ENCODE measurements at regions not wholly inside any gene's neighbourhood (a gene's known extent, or its start where the extent isn't known, plus 50 kb on each side); places are given as distances from the start of the nearest gene placed in this dataset.
"Not testable (repeated sequence)": the region's sequence is repeated elsewhere in the genome, so short reads cannot be mapped to it uniquely, and the experiment has no call there.

GRCh38 chr3:170814822-170815221 is 55.2 kb downstream of the RPL22L1 start:
- no peaks in the 10 kb centered on the region for H3K9me3 Mint-ChIP-seq
- H3K27me3 Mint-ChIP-seq, result peaks cover 5 to 7% of the 10 kb centered on the region in 2 donors
- no peaks in the 10 kb centered on the region for H3K36me3 Mint-ChIP-seq
- ATAC-seq (replicated peaks) (peak in 1 of 2 donors; percentile 38), DNase-seq (no peak)
- no peak overlapping the region for H3K27ac Mint-ChIP-seq
- H3K4me1 Mint-ChIP-seq, result no peaks in the 10 kb centered on the region
- no peak overlapping the region for H3K4me3 Mint-ChIP-seq

GRCh38 chr3:170813266-170813665 is 56.7 kb downstream of the RPL22L1 start:
- no peak overlapping the region for H3K27ac Mint-ChIP-seq
- H3K36me3 Mint-ChIP-seq, result no peaks in the 10 kb centered on the region
- no peaks in the 10 kb centered on the region for H3K27me3 Mint-ChIP-seq
- DNase-seq (no peak), ATAC-seq (replicated peaks) (no peak)
- no peak overlapping the region for H3K4me3 Mint-ChIP-seq
- H3K9me3 Mint-ChIP-seq, result no peaks in the 10 kb centered on the region
- peaks cover 0 to 2% of the 10 kb centered on the region in 2 donors for H3K4me1 Mint-ChIP-seq

- peaks cover 0 to 2% of the 10 kb centered on the region in 2 donors for H3K4me1 Mint-ChIP-seq
- no peak overlapping the region for H3K27ac Mint-ChIP-seq
- ATAC-seq (replicated peaks) (peak; percentile 86 to 88), DNase-seq (peak; percentile 61)
- no peaks in the 10 kb centered on the region for H3K9me3 Mint-ChIP-seq
- H3K4me3 Mint-ChIP-seq, result no peak overlapping the region
- peaks cover 0 to 5% of the 10 kb centered on the region in 2 donors for H3K27me3 Mint-ChIP-seq
- no peaks in the 10 kb centered on the region for H3K36me3 Mint-ChIP-seq
These were observed 57.9 kb downstream of the RPL22L1 start for GRCh38 chr3:170811928-170812591.

- Mint-ChIP-seq H3K9me3 (no peaks in the 10 kb centered on the region), H3K27ac (no peak overlapping the region), H3K36me3 (no peaks in the 10 kb centered on the region), H3K27me3 (peaks cover 0 to 10% of the 10 kb centered on the region in 2 donors), H3K4me3 (no peak overlapping the region), H3K4me1 (peaks cover 0 to 2% of the 10 kb centered on the region in 2 donors)
- ATAC-seq (replicated peaks), result no peak
- DNase-seq, result no peak
These were observed 58.5 kb downstream of the RPL22L1 start for GRCh38 chr3:170811515-170811914.

GRCh38 chr3:170809975-170810357 is 60.0 kb downstream of the RPL22L1 start:
- ATAC-seq (replicated peaks) (no peak), DNase-seq (no peak)
- H3K9me3 Mint-ChIP-seq, result peaks cover 0 to 2% of the 10 kb centered on the region in 2 donors
- no peaks in the 10 kb centered on the region for H3K36me3 Mint-ChIP-seq
- no peak overlapping the region for H3K27ac Mint-ChIP-seq
- H3K4me3 Mint-ChIP-seq, result no peak overlapping the region
- peaks cover 0 to 2% of the 10 kb centered on the region in 2 donors for H3K4me1 Mint-ChIP-seq
- peaks cover 6 to 14% of the 10 kb centered on the region in 2 donors for H3K27me3 Mint-ChIP-seq

- no peak for DNase-seq
- peak; percentile 55 to 61 for ATAC-seq (replicated peaks)
These were observed 60.7 kb downstream of the RPL22L1 start for GRCh38 chr3:170809007-170809974.

GRCh38 chr3:170808041-170808440 is 62.0 kb downstream of the RPL22L1 start:
- ATAC-seq (replicated peaks) (no peak), DNase-seq (no peak)
- H3K27me3 Mint-ChIP-seq, result peaks cover 21 to 32% of the 10 kb centered on the region in 2 donors
- H3K4me3 Mint-ChIP-seq, result no peak overlapping the region
- H3K27ac Mint-ChIP-seq, result no peak overlapping the region
- peaks cover 0 to 3% of the 10 kb centered on the region in 2 donors for H3K9me3 Mint-ChIP-seq
- no peaks in the 10 kb centered on the region for H3K36me3 Mint-ChIP-seq
- peaks cover 0 to 2% of the 10 kb centered on the region in 2 donors for H3K4me1 Mint-ChIP-seq

More at GRCh38 chr3:170809007-170809974, 60.7 kb downstream of the RPL22L1 start:
- no peaks in the 10 kb centered on the region for H3K36me3 Mint-ChIP-seq
- peaks cover 13 to 20% of the 10 kb centered on the region in 2 donors for H3K27me3 Mint-ChIP-seq
- peaks cover 0 to 2% of the 10 kb centered on the region in 2 donors for H3K4me1 Mint-ChIP-seq
- no peak overlapping the region for H3K27ac Mint-ChIP-seq
- no peak overlapping the region for H3K4me3 Mint-ChIP-seq
- peaks cover 0 to 3% of the 10 kb centered on the region in 2 donors for H3K9me3 Mint-ChIP-seq

- Mint-ChIP-seq H3K27me3 (peaks cover 31 to 44% of the 10 kb centered on the region in 2 donors), H3K4me3 (no peak overlapping the region), H3K9me3 (peaks cover 0 to 3% of the 10 kb centered on the region in 2 donors), H3K4me1 (peaks cover 0 to 2% of the 10 kb centered on the region in 2 donors), H3K27ac (no peak overlapping the region), H3K36me3 (no peaks in the 10 kb centered on the region)
- ATAC-seq (replicated peaks) (no peak), DNase-seq (no peak)
These were observed 63.3 kb downstream of the RPL22L1 start for GRCh38 chr3:170806676-170807075.

GRCh38 chr3:170806141-170806540 is 63.9 kb downstream of the RPL22L1 start:
- Mint-ChIP-seq H3K27me3 (peaks cover 36 to 49% of the 10 kb centered on the region in 2 donors), H3K4me1 (peaks cover 0 to 2% of the 10 kb centered on the region in 2 donors), H3K4me3 (no peak overlapping the region), H3K9me3 (peaks cover 0 to 3% of the 10 kb centered on the region in 2 donors), H3K27ac (no peak overlapping the region), H3K36me3 (no peaks in the 10 kb centered on the region)
- ATAC-seq (replicated peaks) (no peak), DNase-seq (no peak)

- peaks cover 36 to 49% of the 10 kb centered on the region in 2 donors for H3K27me3 Mint-ChIP-seq
- not testable (repeated sequence) for DNase-seq; H3K27ac Mint-ChIP-seq; ATAC-seq (replicated peaks); H3K9me3 Mint-ChIP-seq; H3K4me3 Mint-ChIP-seq; H3K36me3 Mint-ChIP-seq; H3K4me1 Mint-ChIP-seq
These were observed 64.7 kb downstream of the RPL22L1 start for GRCh38 chr3:170805296-170805695.

GRCh38 chr3:170804634-170805033 is 65.4 kb downstream of the RPL22L1 start:
- not testable (repeated sequence) for DNase-seq; H3K9me3 Mint-ChIP-seq; H3K4me1 Mint-ChIP-seq; H3K36me3 Mint-ChIP-seq; ATAC-seq (replicated peaks); H3K4me3 Mint-ChIP-seq; H3K27ac Mint-ChIP-seq
- peaks cover 36 to 49% of the 10 kb centered on the region in 2 donors for H3K27me3 Mint-ChIP-seq

- H3K4me1 Mint-ChIP-seq, result no peaks in the 10 kb centered on the region
- DNase-seq, result no peak
- no peak for ATAC-seq (replicated peaks)
- H3K27me3 Mint-ChIP-seq, result peaks cover 38 to 49% of the 10 kb centered on the region in 2 donors
- peaks cover 0 to 3% of the 10 kb centered on the region in 2 donors for H3K9me3 Mint-ChIP-seq
- H3K36me3 Mint-ChIP-seq, result no peaks in the 10 kb centered on the region
- no peak overlapping the region for H3K4me3 Mint-ChIP-seq
- no peak overlapping the region for H3K27ac Mint-ChIP-seq
These were observed 65.9 kb downstream of the RPL22L1 start for GRCh38 chr3:170804078-170804477.

- Mint-ChIP-seq H3K36me3 (peaks cover 0 to 2% of the 10 kb centered on the region in 2 donors), H3K27me3 (peaks cover 44 to 54% of the 10 kb centered on the region in 2 donors), H3K27ac (no peak overlapping the region), H3K9me3 (peaks cover 0 to 3% of the 10 kb centered on the region in 2 donors), H3K4me3 (no peak overlapping the region), H3K4me1 (no peaks in the 10 kb centered on the region)
- ATAC-seq (replicated peaks) (no peak), DNase-seq (no peak)
These were observed 67.5 kb downstream of the RPL22L1 start for GRCh38 chr3:170802164-170803151.
